ENCODE measurements at regions not wholly inside any gene's neighbourhood (a gene's known extent, or its start where the extent isn't known, plus 50 kb on each side); places are given as distances from the start of the nearest gene placed in this dataset.

DNA sequence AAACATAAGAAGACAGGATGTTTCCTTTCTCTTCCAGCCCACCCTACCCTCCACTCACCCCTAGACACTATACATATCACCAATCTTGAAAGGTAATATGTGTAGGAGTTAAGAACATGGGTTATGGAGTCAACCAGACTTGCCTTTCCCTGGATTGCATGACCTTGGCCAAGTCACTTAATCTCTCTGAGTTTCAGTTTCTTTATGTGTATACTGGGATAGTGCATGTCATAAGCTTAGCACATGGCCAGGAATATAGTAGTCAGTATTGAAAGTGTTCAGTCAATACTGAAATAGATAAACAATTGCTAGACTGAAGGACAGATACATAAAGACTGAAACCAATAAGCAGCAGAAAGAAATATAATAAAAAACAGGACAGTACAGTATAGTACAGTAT, 283.2 kb upstream of the STT3B start:
- no peak for DNase-seq (ENCODE audit: low spot score)

DNA sequence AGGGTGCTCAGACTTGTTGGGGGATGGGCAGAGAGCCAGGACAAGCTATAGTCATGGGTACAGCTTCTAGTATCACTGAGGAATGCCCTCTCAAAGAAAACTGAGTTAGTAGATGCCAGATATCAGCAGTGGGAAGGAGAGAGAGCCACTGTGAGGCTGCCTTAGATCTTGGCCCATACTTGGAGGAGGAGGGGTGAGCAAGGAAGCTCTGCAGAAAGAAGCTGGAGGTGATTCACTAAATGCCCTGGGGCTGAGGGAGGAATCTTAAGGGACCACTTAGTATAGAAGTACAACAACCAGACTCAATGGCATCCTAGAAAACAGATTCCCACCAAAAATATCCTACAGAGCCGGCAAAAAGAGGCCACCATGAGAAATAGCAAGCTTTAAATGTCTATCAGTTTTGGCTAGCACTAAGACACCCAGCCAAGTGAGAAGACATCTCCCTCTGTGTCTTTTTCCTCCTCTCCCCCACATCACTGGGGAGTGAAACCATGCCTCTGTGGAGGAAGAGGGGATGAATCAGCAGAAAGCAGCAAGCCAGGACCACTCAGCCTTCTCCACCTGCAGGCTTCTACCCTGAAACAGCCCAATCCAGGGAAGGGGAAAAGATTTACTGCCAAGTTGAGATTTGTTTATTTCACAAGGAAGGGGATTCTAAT, 282.5 kb upstream of the STT3B start:
- no peak for DNase-seq (ENCODE audit: low spot score)

DNA sequence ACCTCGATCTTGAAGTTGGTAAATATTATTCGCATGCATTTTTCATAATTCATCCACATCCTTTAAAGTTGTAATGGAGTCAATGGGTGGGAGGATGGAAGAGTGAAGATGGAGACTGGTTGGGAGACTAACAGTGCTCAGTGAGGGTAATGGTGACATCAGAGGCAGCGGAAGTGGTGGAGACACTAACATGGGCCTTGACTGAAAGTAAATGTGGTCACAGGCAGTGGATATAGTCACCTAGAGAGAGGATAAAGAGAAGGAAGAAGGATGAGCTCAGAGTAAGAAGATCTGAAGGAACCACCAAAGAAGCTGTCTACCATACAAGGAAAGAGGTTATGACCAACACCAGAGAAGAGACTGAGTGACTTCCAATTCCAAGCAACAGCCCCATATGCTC, 281.6 kb upstream of the STT3B start:
- DNase-seq (ENCODE audit: low spot score), result no peak

DNA sequence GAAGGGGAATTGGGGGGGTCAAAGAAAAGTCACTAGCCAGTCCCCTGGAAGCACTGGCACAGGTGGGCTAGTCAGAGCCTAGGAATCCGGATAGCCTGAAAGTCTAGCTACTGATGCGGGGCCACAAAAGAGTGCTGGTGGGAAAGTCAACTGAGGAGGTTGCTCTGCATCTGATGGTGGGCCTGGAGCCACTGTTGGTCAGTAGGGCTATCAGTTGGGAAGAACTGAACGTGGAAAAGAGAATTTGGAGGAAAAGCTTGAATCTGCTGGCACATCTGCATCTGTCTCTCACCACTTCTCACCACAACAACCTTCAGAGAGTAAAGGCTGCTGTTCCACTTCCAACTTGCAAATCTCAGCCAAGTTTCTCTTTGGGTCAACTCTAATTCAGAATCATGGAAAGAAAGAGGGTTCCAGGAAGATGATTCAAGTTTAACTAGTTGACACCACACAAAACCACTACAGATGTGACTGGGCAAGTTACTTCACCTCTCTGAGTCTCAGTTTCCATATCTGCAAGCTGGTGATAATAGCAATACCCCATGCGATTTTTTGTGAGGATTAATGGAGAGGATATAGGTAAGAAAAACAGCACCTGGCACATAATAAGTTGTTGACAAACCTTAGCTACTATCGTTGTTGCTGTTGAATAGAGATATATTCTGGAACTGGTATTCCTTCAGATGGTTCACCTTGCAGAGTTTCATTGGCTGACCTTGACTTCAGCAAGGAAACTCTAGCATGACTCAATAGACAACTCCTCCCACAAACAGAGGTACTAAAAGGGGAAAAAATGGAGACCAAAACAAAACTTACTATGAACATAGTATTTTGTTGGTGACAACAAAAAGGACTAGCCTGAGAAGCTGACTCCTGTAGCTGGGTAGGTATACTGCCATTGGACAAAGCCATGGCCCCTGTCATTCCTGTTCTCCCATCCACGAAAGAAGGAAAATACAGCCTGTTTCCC, 280.2 kb upstream of the STT3B start:
- no peak for DNase-seq (ENCODE audit: low spot score)

DNA sequence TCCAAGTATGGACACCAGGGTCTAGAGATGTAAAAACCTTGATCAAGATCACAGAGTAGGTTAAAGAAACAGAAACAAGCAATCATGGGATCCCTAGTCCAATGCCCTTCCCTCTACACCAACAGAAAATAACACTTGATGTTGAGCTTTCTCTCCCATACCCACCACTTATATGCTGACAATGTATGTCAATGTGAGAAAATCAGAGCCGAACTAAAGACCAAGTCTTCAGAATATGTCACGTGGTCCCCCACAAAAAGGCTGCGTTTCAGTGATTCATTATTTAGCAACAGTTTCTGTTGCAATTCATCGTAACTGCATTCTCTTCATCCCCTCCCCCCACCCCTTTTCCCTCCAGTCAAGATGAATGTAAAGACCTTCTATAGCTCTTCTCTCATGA, 278.9 kb upstream of the STT3B start:
- DNase-seq (ENCODE audit: low spot score), result no peak

DNA sequence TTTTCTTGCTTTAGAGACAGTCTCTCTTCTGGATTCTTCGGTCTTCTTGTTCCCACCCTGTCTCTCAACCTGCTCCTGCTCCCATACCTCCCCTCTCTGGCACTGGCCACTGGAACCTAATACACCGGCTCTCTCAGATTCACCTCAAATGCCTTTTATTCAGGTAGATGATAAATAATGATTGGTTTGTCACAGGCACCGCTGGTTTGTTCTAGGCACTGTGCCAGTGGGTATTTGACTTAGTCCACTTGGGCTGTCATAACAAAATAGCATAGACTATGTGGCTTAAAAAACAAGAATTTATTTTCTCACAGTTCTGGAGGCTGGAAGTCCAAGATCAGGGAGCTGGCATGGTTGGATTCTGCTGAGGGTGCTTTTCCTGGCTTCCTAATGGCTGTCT, 278.2 kb upstream of the STT3B start:
- DNase-seq (ENCODE audit: low spot score), result no peak

DNA sequence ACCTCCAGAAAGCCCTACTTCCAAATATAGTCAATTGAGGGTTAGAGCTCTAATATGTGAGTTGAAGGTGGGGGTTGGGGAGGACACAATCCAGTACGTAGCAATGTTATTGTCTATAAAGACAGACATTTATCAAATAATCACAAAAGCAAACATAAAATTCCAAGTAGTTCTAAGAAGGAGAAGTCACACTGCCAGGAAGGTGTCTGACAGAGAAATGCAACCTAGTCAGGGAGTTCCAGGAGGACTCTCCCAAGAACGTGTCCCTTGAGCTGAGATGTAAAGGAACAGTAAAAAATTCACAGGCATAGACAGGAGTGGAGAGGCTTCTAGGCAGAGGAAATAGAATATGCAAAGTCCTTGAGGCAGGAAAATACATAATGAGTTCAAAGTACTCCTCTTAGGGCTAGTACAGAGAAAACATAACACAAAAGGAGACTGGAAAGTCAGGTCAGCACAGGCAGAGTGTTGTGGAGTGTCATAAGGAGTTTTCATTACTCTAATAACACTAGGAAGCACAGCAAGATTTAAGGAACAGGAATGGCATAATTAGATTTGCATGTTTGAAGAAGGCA, 277.6 kb upstream of the STT3B start:
- no peak for DNase-seq (ENCODE audit: low spot score)

DNA sequence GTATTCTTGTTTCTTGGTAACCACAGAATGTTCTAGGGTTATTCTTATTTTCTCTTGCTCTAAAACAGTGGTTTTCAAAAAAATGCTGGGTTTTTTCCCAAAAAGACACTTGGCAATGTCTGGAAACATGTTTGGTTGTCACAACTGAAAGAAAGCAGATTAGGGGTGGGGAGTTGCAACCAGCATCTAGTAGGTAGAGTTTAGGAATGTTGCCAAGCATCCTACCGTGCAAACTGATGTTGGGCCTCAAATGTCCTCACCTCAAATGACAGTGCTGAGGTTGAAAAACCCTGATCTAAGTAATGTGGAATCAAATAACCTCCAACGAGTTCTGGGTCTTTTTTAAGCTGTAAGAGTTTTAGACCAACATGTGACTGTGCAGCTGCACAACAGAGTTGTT, 270.5 kb upstream of the STT3B start:
- DNase-seq (ENCODE audit: low spot score), result no peak

DNA sequence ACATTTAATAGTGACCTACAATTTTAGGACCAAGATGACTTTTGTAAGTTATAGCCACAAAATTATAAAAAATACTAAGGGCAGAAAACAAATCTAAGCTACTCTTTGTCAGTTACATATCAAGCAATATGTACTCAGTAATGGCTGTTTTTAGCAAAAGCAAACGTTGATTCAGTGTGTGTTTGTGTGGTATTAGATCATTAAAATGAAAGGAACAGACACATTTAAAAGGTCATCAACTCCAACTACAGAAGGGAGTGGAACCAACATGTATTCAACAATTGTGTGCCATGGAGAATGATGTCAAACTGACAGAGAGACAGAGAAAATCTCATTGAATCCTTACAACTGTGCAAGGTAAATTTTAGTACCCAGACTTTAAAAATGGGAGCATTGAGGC, 268.8 kb upstream of the STT3B start:
- no peak for DNase-seq (ENCODE audit: low spot score)

DNA sequence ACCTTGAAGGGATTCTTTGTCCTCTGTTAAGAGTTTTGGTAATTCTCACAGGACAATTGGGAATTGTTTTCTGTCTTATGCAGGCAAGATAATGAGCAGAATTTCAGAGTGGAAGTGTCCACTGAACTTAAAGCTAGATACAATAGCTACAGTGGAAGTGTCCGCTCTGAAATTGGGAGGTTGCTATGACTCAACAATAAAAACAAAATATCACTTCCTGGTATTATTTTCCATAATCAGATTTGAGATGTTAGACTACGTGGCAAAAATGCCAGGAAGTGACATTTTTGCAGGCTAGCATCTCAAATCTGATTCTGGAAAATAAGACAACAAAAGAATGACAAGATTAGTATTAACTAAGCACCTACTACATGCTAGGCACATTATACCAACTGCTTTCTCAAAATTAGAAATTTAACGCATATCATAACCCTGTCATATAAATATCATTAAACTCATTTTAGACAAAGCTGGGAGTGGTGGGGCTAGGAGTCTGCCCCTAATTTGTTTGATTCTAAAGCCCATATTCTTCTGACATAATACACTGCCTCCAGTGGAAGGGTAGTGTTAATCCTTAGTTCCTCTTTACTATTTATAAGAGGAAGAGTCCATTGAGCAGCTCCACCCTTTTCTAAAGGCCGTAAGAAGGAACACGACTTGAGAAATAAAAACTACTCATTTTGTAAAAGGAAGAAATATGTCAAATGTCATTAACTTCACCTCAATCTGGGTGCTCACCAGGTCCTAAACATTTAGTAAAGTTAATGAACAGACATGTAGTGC, 266.9 kb upstream of the STT3B start:
- no peak for DNase-seq (ENCODE audit: low spot score)

DNA sequence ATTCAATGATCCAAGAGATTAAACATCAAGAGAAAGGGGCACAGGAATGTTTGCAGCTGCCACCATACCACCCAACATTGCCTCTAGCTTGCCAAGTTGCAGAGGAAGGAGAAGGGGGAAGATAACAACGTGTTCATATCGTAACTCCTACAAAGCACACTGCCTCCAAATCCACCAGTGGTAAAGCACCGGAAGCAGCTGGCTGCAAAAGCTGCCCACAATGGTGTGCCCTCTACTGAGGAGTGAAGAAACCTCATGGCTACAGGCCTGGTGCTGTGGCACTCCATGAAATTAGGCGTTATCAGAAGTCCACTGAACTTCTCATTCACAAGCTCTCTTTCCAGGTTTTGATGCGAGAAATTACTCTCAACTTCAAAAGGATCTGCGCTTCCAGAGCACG, 263.9 kb upstream of the STT3B start:
- no peak for DNase-seq (ENCODE audit: low spot score)

DNA sequence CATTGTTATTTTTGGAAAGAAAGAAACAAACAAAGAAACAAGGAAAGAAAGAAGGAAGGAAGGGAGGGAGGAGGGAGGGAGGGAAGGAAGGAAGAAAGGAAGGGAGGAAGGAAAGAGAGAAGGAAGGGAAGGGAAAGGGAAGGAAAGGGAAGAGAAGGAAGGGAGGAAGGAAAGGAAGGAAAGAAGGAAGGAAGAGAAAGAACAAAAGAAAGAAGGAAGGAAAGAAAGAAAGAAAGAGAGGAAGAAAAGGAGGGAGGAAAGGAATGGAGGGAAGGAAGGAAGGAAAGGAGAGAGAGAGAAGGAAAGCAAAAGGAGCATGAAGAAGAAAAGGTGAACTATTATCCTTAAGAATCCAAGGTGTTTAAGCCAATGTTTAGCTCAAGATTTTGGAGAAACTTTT, 262.7 kb upstream of the STT3B start:
- no peak for DNase-seq (ENCODE audit: low spot score)

DNA sequence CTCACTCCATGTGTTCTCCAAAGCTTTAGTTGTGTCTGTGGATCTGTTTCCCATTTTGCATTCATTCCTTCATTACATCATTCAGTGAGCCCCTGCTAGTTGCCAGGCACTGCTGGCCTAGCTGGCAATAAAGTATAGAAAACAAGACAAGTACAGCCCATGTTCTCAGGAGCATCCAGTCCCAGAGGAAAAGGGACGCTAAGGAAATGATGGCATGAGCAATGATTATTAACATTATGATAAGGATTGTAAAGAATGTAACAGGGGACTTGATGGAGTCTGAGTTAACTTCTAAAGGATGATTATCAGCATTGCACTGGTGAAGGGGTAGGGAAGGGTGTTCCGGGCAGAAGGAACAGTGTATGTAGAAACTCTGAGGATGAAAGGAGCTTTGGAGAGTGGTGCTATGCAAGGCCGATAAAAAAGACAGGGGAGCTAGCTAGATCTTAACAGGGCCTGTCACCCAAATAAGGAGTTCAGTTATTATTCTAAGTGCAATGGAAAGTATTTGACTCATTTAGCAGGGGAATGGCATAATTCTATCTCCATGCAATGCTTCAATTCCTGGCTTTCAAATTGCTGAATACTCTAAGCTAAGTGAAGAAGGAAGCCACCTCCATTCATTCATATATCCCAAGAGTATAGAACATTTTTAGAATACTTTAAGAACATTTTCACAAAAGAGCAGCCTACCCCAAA, 258.2 kb upstream of the STT3B start:
- no peak for DNase-seq (ENCODE audit: low spot score)

DNA sequence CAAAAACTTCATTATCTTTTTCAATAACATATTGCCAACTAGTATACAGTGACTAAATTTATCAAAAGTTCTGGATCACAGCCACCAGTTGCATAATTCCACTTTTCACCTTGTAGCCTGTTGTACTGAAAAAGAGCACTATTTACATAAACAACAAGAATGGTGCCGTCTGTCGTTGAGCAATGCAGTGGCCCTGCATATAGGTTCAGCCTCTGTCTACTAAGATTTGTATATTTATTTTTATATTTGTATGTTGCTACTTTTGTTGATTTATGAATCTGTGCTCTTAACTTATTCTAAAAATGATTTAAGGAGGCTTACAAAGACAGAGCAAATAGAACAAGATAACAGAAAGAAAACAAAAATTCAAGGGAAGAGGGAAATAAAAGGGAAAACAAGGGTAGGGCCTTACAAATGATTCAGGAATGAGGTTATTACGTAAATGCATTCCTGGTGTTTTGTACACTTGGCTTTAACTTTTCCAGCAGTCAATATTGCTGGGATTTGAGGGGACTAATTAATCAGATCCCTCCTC, 257.6 kb upstream of the STT3B start:
- no peak for DNase-seq (ENCODE audit: low spot score)

DNA sequence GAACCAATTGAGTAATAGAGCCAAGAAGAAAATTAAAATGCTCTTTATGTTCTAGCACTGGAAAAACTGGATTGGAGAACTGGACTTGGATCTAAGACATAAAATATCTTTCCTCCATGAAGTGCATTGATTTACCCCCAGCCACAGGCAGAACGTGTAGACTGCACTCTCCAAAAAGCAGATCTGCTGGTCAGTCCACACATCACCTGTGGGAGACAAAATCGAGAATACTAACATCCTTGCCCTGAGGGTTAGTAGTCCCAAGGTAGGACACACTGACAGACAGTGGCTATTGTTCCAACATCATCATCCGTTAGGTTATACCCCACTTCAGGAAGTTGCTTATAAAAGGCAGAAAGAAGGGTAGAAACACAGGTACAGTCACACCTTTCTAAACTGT, 257.1 kb upstream of the STT3B start:
- no peak for DNase-seq (ENCODE audit: low spot score)

DNA sequence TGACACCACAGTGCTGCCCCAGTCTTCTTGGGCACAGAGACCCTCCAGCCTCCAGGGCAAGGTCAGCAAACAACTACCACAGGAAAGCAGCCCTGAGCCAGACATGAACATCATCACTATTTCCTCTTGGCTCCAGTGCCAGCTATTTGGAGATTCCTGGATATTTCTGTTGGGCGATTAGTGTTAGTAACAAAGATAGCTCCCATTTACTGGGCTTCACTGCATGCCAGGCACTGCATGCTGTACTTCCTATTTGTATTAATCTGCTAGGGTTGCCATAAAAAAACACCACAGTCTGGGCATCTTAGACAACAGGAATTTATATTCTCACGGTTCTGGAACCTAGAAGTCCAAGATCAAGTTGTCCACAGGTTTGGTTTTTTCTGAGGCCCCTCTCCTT, 255.1 kb upstream of the STT3B start:
- DNase-seq (ENCODE audit: low spot score), result no peak

DNA sequence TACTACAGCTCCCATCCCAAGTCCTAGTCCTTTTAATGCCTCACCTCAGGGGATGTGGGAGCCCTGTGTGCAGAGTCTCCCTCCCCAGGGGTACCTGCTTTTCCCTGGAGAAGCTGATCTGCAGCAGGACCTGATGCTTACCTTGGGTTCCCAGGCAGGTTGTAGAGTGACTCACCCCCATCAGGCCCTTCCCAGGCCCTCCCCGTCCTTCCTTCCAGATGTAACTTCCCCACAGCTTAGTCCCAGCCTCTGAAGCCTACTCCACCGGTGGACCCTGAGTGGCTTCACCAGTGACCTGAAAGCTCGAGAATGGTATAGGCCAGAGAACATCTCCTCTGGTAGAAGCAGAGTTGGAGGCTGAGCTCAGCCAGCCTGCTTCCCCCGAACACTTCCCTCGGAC, 254.2 kb upstream of the STT3B start:
- DNase-seq (ENCODE audit: low spot score), result no peak

DNA sequence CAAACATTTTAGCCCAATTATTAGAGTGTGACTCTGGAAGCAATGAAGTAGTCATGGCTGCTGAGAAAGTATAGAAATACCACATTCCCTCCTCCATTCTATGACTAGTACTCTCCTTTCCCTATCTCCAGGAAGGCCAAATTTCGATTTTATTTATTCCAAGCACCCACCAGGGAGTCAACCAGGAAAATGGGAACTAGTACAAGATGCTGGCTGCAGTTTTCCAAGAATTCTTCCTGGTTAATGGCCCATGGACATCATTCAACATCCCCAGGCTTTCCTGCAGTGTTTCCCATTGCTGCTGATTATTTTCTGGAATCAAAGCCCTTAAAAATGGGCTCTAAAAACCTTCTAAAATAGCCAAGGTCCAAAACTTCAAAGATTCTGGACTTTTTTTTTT, 247.9 kb upstream of the STT3B start:
- DNase-seq (ENCODE audit: low spot score), result no peak

DNA sequence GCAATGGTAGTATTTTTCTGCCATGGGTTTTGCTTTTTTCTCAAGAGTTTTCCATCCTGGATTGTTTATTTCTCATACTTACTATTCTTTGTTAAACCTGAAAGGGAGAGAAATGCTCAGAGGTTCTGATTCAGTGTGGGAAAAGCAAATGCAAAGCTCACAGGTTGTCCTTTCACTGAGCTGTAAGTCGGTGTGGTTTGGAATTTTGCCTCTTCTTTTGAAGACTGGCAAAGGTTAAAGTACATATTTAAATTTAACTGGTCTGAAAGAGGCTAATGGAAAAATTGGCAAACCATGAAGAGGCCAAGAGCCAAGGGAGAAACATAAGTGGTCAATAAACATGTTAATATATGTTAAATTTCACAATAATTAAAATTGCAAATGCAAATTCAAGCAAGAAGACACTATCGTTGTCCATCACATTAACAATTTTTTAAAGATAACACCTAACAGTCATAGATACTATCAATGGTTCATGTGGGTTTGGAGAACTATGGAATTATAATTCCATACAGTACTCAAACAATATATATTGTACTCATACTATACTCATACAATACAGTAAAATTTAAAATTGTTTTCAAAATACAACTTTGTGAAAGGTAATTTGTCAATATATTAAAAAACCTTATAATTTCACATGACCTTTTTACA, 246.8 kb upstream of the STT3B start:
- DNase-seq (ENCODE audit: low spot score), result no peak

DNA sequence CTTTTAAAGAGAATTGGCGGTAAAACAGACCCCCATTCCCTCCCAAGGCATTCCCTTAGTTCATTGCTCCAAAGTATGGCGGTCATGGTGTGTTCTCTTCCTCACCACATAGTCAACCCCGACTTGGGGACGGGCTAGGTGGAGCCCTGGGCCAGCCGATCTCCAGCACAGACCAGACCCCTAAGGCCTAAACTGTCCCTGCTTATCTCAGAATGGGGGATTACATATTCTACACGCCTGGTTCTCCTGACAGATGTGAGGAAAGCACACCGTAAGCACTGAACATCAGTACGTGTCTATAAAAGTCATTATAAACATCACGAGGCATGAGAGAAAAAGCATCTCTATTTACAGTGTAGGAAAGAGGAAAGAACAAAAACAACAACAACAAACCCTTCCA, 244.5 kb upstream of the STT3B start:
- no peak for DNase-seq (ENCODE audit: low spot score)

DNA sequence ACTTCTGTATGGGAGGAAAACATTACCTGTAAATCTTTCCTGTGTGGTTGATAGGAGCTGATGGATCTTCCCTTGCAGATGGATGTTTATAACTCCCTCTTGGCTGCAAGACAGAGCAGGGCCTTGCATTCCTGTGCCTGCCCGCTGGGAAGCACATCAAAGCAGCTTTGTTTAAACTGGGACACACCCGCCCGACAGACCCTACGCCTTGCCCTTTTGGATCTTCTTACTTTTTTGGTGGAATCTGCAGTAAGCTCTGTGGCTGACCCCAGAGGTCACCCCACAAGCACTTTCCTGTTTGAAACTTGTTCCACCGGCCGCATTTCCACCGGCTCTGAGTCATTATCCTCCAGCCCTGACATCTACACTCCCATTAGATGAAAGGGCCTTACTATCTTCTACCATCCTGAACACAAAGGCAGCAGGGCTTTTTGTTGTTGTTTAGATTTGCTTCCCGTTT, 244.1 kb upstream of the STT3B start:
- peak; percentile 18 for DNase-seq (ENCODE audit: low spot score)
